ENCODE measurements at regions not wholly inside any gene's neighbourhood (a gene's known extent, or its start where the extent isn't known, plus 50 kb on each side); places are given as distances from the start of the nearest gene placed in this dataset.

GRCh38 chr12:91990525-91990924 lies 155.1 kb downstream of the BTG1 start:
- TF ChIP-seq CTCF (conservative IDR thresholded peaks at IDR 0.05): no peak
- H3K27ac ChIP-seq: no peak overlapping the region

GRCh38 chr12:91989143-91989542 lies 156.5 kb downstream of the BTG1 start:
- H3K27ac ChIP-seq: no peak overlapping the region
- TF ChIP-seq CTCF (conservative IDR thresholded peaks at IDR 0.05): no peak

- H3K27ac ChIP-seq: no peak overlapping the region
- no peak for TF ChIP-seq CTCF (conservative IDR thresholded peaks at IDR 0.05)
Measured at GRCh38 chr12:91988086-91988923, 157.3 kb downstream of the BTG1 start.

- no peak for TF ChIP-seq CTCF (conservative IDR thresholded peaks at IDR 0.05)
- H3K27ac ChIP-seq: no peak overlapping the region
Measured at GRCh38 chr12:91986084-91986483, 159.6 kb downstream of the BTG1 start.

DNA sequence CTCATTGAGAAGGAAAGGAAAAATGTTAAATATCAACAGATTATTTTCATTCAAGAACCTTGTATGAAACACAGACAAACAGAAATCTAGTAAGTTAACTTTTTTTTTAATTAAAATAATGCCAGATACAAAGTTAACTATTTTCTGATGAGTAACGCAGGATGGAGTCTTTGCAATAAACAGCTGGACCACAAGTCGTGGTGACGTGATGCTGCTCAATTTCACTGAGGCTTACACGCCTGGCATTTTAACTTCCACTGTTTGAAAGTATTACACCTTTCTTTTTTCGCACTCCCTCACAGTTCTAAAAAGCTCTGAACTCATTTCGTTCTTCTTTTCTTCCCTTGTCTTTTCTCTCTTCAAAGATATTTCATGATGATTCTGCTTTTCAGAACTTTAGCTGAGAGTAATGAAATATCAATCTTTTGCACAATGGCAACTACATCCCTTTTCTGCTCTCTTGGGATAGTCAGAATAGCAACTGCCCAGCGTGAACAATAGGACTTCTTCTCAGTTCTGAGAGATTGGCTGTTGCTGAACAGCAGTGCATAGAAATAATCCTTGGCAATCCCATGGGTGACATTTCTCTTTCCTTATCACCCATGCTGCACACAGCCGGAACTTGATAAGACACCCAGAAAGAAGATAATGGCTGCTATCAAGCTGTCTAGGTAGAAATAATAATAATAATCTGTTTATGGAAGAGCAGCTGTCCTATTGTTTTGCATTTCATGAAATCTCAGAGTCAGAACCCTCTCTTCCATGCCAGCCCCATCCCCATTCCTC lies 160.5 kb downstream of the BTG1 start:
- no peak for TF ChIP-seq CTCF (conservative IDR thresholded peaks at IDR 0.05)
- no peak overlapping the region for H3K27ac ChIP-seq

GRCh38 chr12:91984556-91984955 lies 161.1 kb downstream of the BTG1 start:
- no peak for TF ChIP-seq CTCF (conservative IDR thresholded peaks at IDR 0.05)
- no peak overlapping the region for H3K27ac ChIP-seq

DNA sequence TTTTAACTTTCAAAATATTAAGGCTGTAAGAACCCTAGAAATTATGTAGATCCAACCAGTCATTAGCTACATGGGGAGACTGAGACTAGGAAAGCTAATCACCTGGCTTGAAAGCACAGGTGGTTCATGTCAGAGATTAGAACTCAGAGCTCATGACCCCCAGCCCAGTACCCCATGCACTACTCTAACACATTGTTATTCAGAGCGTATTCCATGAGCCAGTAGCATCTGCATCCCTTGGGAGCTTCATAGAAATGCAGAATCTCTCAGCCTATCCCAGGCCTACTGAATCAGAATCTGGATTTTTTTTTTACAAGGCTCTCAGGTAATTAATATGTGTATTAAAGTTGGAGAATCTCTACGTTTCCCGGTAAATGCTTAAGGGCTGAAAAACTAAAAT lies 161.7 kb downstream of the BTG1 start:
- TF ChIP-seq CTCF (conservative IDR thresholded peaks at IDR 0.05): no peak
- no peak overlapping the region for H3K27ac ChIP-seq
